ENCODE measurements at regions not wholly inside any gene's neighbourhood (a gene's known extent, or its start where the extent isn't known, plus 50 kb on each side); places are given as distances from the start of the nearest gene placed in this dataset.

DNA sequence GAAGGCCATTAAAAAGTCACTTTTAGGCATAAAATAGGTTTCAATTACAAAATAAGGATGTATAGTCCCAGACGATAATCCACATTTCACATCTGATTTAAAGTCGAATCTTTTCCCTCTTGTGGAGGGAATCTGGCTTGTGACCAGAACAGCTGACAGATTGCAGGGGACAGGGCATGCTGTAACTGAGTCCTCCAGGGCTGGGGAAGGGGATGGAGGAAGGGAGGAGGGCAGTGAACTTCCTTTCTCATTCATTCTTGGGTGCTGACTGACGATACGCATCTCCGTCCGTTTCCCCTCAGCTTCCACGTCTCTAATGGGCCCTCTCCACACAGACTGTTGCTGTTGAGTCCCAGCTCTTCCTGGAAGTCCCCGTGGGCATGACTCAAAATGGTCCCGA lies 108.1 kb upstream of the CSF3R start:
- H3K79me2 ChIP-seq (ENCODE audit: control insufficient read depth in 1 of 2, insufficient read depth in 2 of 2, low read length in 2 of 2) = no peaks in the 10 kb centered on the region
- peak overlapping the region; percentile 50 to 53 for H3K4me2 ChIP-seq (ENCODE audit: insufficient read depth in 1 of 2, low read depth in 2 of 2, low read length in 2 of 2)
- DNase-seq (ENCODE audit: low read depth in 1 of 2, low spot score in 2 of 2) = no peak
- no peak overlapping the region for H3K27ac ChIP-seq (ENCODE audit: low read depth, low read length)
- peaks cover 10 to 26% (median 13%) of the 10 kb centered on the region in 4 experiments for H3K4me1 ChIP-seq (replicated peaks in 1 of 4; ENCODE audit: control insufficient read depth in 3 of 4, insufficient read depth in 4 of 4, low read length in 3 of 4)
- peak overlapping the region; percentile 56; the same call in 1 of the 2 replicates for H2AFZ ChIP-seq (ENCODE audit: low read length)
- no peak overlapping the region for H2AK5ac ChIP-seq (ENCODE audit: low read depth, low read length)
- H3K23ac ChIP-seq (ENCODE audit: insufficient read length) = no peak overlapping the region
- no peaks in the 10 kb centered on the region; a peak in 1 of 7 replicates for H3K27me3 ChIP-seq (replicated peaks in 1 of 4; ENCODE audit: control insufficient read depth in 3 of 4, extremely low read depth in 1 of 4, insufficient read depth in 3 of 4, low read length in 3 of 4)
- H3K23me2 ChIP-seq (ENCODE audit: low read depth, low read length) = no peaks in the 10 kb centered on the region; the same call in none of the 2 replicates
- H3K56ac ChIP-seq (replicated peaks; ENCODE audit: insufficient read length, low read depth, low read length) = no peak overlapping the region
- no peak overlapping the region for H2BK5ac ChIP-seq (ENCODE audit: low read depth, low read length)
- no peak overlapping the region; the same call in 1 of the 2 replicates for H4K8ac ChIP-seq (ENCODE audit: extremely low read depth, insufficient read depth, low read length)
- ChIA-PET POLR2A (ENCODE audit: partially characterized antibody) (interaction anchor here (0.6 kb wide), 1 partner anchor 304 kb away, joined by 3 read pairs; no protein-coding TSS in a partner anchor), CTCF (ENCODE audit: partially characterized antibody) (interaction anchor here (0.9 to 11.4 kb wide), 17 partner anchors 9 to 476 kb away, joined by 3 to 94 read pairs (median 4); no protein-coding TSS in a partner anchor)
- no peaks in the 10 kb centered on the region for H3K79me1 ChIP-seq (ENCODE audit: low read depth, low read length)
- 62% methylated on average over 9 of the region's 9 CpGs; no CpG with 5 or more reads in 1 of the 2 experiments for WGBS, 2 experiments (ENCODE audit: extremely low coverage in 1 of 2, insufficient coverage in 1 of 2, insufficient read length in 1 of 2, insufficient replicate concordance in 2 of 2, low coverage in 1 of 2, low lambda C conversion rate in 2 of 2, missing lambda C conversion rate in 1 of 2)
- no peak overlapping the region for H4K5ac ChIP-seq (ENCODE audit: insufficient read length, low read depth, low read length)
- no peak overlapping the region for H2BK20ac ChIP-seq (ENCODE audit: low read length)
- no peak for TF ChIP-seq TCF12 (IDR thresholded peaks at IDR 0.05; ENCODE audit: low read depth, low read length)
- TF ChIP-seq RFX5 (IDR thresholded peaks at IDR 0.05; ENCODE audit: borderline replicate concordance, low read depth, low read length) = no peak
- no peak for TF ChIP-seq SIX5 (IDR thresholded peaks at IDR 0.05; ENCODE audit: low read depth, low read length)
- no peak for TF ChIP-seq NRF1 (IDR thresholded peaks at IDR 0.05; ENCODE audit: low read depth, low read length)
- TF ChIP-seq JUN (IDR thresholded peaks at IDR 0.05; ENCODE audit: low read depth, low read length) = no peak
- TF ChIP-seq TAF1 (IDR thresholded peaks at IDR 0.05; ENCODE audit: low read depth, low read length) = no peak
- TF ChIP-seq SUZ12 (IDR thresholded peaks at IDR 0.05; ENCODE audit: low read length) = no peak
- no peak for TF ChIP-seq NANOG (IDR thresholded peaks at IDR 0.05; ENCODE audit: insufficient read depth, low read depth, low read length, poor library complexity, severe bottlenecking)
- TF ChIP-seq POLR2AphosphoS5 (IDR thresholded peaks at IDR 0.05; ENCODE audit: low read depth, low read length) = no peak
- TF ChIP-seq GTF2F1 (IDR thresholded peaks at IDR 0.05; ENCODE audit: borderline replicate concordance, low read depth, low read length) = no peak
- no peak for TF ChIP-seq PHF8 (conservative IDR thresholded peaks at IDR 0.05; ENCODE audit: low read depth, low read length)
- TF ChIP-seq, protein P1, sequence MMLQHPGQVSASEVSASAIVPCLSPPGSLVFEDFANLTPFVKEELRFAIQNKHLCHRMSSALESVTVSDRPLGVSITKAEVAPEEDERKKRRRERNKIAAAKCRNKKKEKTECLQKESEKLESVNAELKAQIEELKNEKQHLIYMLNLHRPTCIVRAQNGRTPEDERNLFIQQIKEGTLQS (IDR thresholded peaks at IDR 0.05; ENCODE audit: insufficient read depth, low read depth, low read length) = no peak
- TF ChIP-seq RAD21 (IDR thresholded peaks at IDR 0.05 in 1 of 2, conservative IDR thresholded peaks at IDR 0.05 in 1 of 2; ENCODE audit: low read depth in 2 of 2, low read length in 2 of 2) = no peak
- no peaks in the 10 kb centered on the region for H3K36me3 ChIP-seq (ENCODE audit: control insufficient read depth in 2 of 4, insufficient read depth in 4 of 4, low read length in 3 of 4)
- H3K9me3 ChIP-seq (ENCODE audit: insufficient read depth in 2 of 2, low read depth in 1 of 2, low read length in 1 of 2) = no peaks in the 10 kb centered on the region
- peak overlapping the region; percentile 78 for H4K91ac ChIP-seq (replicated peaks; ENCODE audit: insufficient read length, low read length)
- no peak overlapping the region for H2BK120ac ChIP-seq (replicated peaks; ENCODE audit: low read depth, low read length)
- no peak overlapping the region for H2BK12ac ChIP-seq (ENCODE audit: low read depth, low read length)
- H4K20me1 ChIP-seq (replicated peaks in 1 of 2; ENCODE audit: control insufficient read depth in 1 of 2, insufficient read depth in 2 of 2, low read length in 2 of 2) = no peaks in the 10 kb centered on the region
- H3K9ac ChIP-seq (replicated peaks in 1 of 4; ENCODE audit: extremely low read depth in 1 of 4, low read depth in 3 of 4, low read length in 3 of 4) = no peak overlapping the region
- no peak overlapping the region for H3K14ac ChIP-seq (ENCODE audit: insufficient read length)
- no peak for FAIRE-seq
- no peak overlapping the region for H3K4ac ChIP-seq (replicated peaks; ENCODE audit: insufficient read length, low read depth, low read length)
- H2BK15ac ChIP-seq (ENCODE audit: low read length) = no peak overlapping the region
- peak overlapping the region in 2 of 4 experiments; percentile 5 to 37; a peak in 2 of 8 replicates for H3K4me3 ChIP-seq (ENCODE audit: extremely low read depth in 1 of 4, insufficient read depth in 2 of 4, low read depth in 3 of 4, low read length in 4 of 4)
- no peak overlapping the region for H3K18ac ChIP-seq (ENCODE audit: extremely low read depth, low read length)

Data from H1 (cell line).